ENCODE measurements at regions not wholly inside any gene's neighbourhood (a gene's known extent, or its start where the extent isn't known, plus 50 kb on each side); places are given as distances from the start of the nearest gene placed in this dataset.

- Histone ChIP-seq H3K27ac (ENCODE audit: insufficient read depth, low read length) (no peak overlapping the region), H4K91ac (ENCODE audit: insufficient read depth, low read depth, low read length) (no peak overlapping the region), H2AK5ac (ENCODE audit: low read depth, low read length) (no peak overlapping the region), H3K27me3 (ENCODE audit: control insufficient read depth, insufficient read depth, low read length) (no peaks in the 10 kb centered on the region), H3K18ac (ENCODE audit: low read depth, low read length) (no peak overlapping the region), H3K56ac (ENCODE audit: extremely low read depth, insufficient read depth, low read length) (no peak overlapping the region), H3K23ac (ENCODE audit: low read depth, low read length) (no peak overlapping the region), H3K79me1 (ENCODE audit: low read depth in 1 of 2, low read length in 2 of 2) (no peaks in the 10 kb centered on the region), H2BK20ac (ENCODE audit: low read depth, low read length) (no peak overlapping the region), H3K9me1 (ENCODE audit: insufficient read depth, low read length) (no peaks in the 10 kb centered on the region), H3K4ac (ENCODE audit: low read depth, low read length) (no peak overlapping the region), H2BK15ac (ENCODE audit: low read depth, low read length) (no peak overlapping the region), H2BK120ac (ENCODE audit: low read depth, low read length) (no peak overlapping the region), H3K4me2 (ENCODE audit: low read depth, low read length) (no peak overlapping the region), H3K36me3 (ENCODE audit: control insufficient read depth, insufficient read depth, low read length) (no peaks in the 10 kb centered on the region), H2BK5ac (ENCODE audit: low read depth, low read length, poor library complexity, severe bottlenecking) (no peak overlapping the region), H2AFZ (replicated peaks; ENCODE audit: low read length, poor library complexity) (no peak overlapping the region), H3K4me3 (ENCODE audit: insufficient read depth, low read depth, low read length) (no peak overlapping the region), H2AK9ac (replicated peaks; ENCODE audit: low read depth, low read length, poor library complexity) (no peak overlapping the region), H3K14ac (replicated peaks; ENCODE audit: low read depth, low read length) (no peak overlapping the region), H4K5ac (ENCODE audit: low read depth, low read length) (no peak overlapping the region), H4K20me1 (ENCODE audit: insufficient read depth, low read length) (no peaks in the 10 kb centered on the region), H3K4me1 (ENCODE audit: control insufficient read depth, insufficient read depth, low read length) (no peaks in the 10 kb centered on the region), H4K8ac (ENCODE audit: low read depth in 2 of 2, low read length in 2 of 2) (no peak overlapping the region), H3K9me3 (ENCODE audit: control insufficient read depth, insufficient read depth, low read length) (0 out of 2 replicates have a peak, but pooled peaks cover 3% of the 10 kb centered on the region), H3K9ac (ENCODE audit: low read depth, low read length) (no peak overlapping the region)
- intact Hi-C loops (cut with micrococcal nuclease), result no loop called here
- no peak for ATAC-seq (ENCODE audit: low read depth)
- no CpG with 5 or more reads among the region's 1 CpG for WGBS, 2 experiments (ENCODE audit: extremely low coverage in 2 of 2, insufficient read length in 1 of 2)
- ChIA-PET POLR2A (ENCODE audit: unreplicated experiment) (no interaction called here), CTCF (no interaction called here)
- no peak for DNase-seq
- in situ Hi-C loops (cut with MboI; ENCODE audit: low sequenced_read_pairs), result no loop called here
- TF ChIP-seq FOS (IDR thresholded peaks at IDR 0.05; ENCODE audit: low read depth, low read length) (no peak), MAZ (IDR thresholded peaks at IDR 0.05; ENCODE audit: borderline replicate concordance, low read depth, low read length) (no peak), CEBPB (IDR thresholded peaks at IDR 0.05; ENCODE audit: low read depth, low read length) (no peak), RFX5 (IDR thresholded peaks at IDR 0.05; ENCODE audit: low read depth, low read length) (no peak), USF2 (IDR thresholded peaks at IDR 0.05; ENCODE audit: low read depth, low read length) (no peak), RCOR1 (IDR thresholded peaks at IDR 0.05; ENCODE audit: insufficient replicate concordance, low read length) (no peak), CTCF (conservative IDR thresholded peaks at IDR 0.05; ENCODE audit: low read depth, low read length) (no peak), MAFK (IDR thresholded peaks at IDR 0.05; ENCODE audit: low read depth, low read length) (no peak), BHLHE40 (IDR thresholded peaks at IDR 0.05; ENCODE audit: low read depth, low read length) (no peak), SMC3 (IDR thresholded peaks at IDR 0.05; ENCODE audit: low read depth, low read length) (no peak)
- TF ChIP-seq, protein P1, sequence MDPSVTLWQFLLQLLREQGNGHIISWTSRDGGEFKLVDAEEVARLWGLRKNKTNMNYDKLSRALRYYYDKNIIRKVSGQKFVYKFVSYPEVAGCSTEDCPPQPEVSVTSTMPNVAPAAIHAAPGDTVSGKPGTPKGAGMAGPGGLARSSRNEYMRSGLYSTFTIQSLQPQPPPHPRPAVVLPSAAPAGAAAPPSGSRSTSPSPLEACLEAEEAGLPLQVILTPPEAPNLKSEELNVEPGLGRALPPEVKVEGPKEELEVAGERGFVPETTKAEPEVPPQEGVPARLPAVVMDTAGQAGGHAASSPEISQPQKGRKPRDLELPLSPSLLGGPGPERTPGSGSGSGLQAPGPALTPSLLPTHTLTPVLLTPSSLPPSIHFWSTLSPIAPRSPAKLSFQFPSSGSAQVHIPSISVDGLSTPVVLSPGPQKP (IDR thresholded peaks at IDR 0.05; ENCODE audit: borderline replicate concordance, low read depth, low read length), result no peak
- dilution Hi-C loops (cut with HindIII; ENCODE audit: low sequenced_read_pairs, unreplicated experiment), result no loop called here
- no TSS peak for BruUV-seq (replicated peaks)
These were observed 413.2 kb downstream of the FLRT2 start for GRCh38 chr14:85943192-85943591.

All from IMR-90 (cell line).